ENCODE measurements at regions not wholly inside any gene's neighbourhood (a gene's known extent, or its start where the extent isn't known, plus 50 kb on each side); places are given as distances from the start of the nearest gene placed in this dataset.

- TF ChIP-seq CTCF (IDR thresholded peaks at IDR 0.05) (no peak), POLR2AphosphoS5 (IDR thresholded peaks at IDR 0.05) (no peak)
Observed at GRCh38 chr12:33587784-33588712, 148.4 kb upstream of the SYT10 start.
